H9 (cell line): ENCODE measurements at regions not wholly inside any gene's neighbourhood (a gene's known extent, or its start where the extent isn't known, plus 50 kb on each side); places are given as distances from the start of the nearest gene placed in this dataset.

ENCODE experiments used
- DNase-seq: peaks from one replicate; pipeline ENCODE4 v3.0.0-alpha.2; 2017
- H2AFZ ChIP-seq: one replicate; pipeline ENCODE4 v1.6.1; 2013; ENCODE audit warnings: mild to moderate bottlenecking, low read length, control low read depth, moderate library complexity
- H2AK5ac ChIP-seq: 2 replicates; pipeline ENCODE4 v1.6.1; 2013; ENCODE audit warnings: low read length, control low read depth, mixed read lengths; ENCODE audit not compliant: insufficient read length
- H2BK120ac ChIP-seq: one replicate; pipeline ENCODE4 v1.6.1; 2013; ENCODE audit warnings: low read depth, mild to moderate bottlenecking, low read length, control low read depth, inconsistent platforms; ENCODE audit not compliant: poor library complexity, severe bottlenecking
- H2BK12ac ChIP-seq: 2 replicates; pipeline ENCODE4 v1.6.1; 2013; ENCODE audit warnings: low read length, control low read depth, mixed read lengths, low read depth; ENCODE audit not compliant: insufficient read length
- H2BK15ac ChIP-seq: 2 replicates; pipeline ENCODE4 v1.6.1; 2013; ENCODE audit warnings: low read depth, low read length, control low read depth
- H2BK20ac ChIP-seq: one replicate; pipeline ENCODE4 v1.6.1; 2013; ENCODE audit warnings: low read depth, mild to moderate bottlenecking, low read length, control low read depth, inconsistent platforms; ENCODE audit not compliant: poor library complexity, severe bottlenecking
- H2BK5ac ChIP-seq: 2 replicates; pipeline ENCODE4 v1.6.1; 2013; ENCODE audit warnings: low read length, control low read depth, mixed read lengths; ENCODE audit not compliant: insufficient read length
- H3K14ac ChIP-seq: 2 replicates; pipeline ENCODE4 v1.6.1; 2013; ENCODE audit warnings: low read length, control low read depth; ENCODE audit not compliant: insufficient read depth
- H3K18ac ChIP-seq: 2 replicates; pipeline ENCODE4 v1.6.1; 2013; ENCODE audit warnings: low read depth, mild to moderate bottlenecking, mixed read lengths, low read length, control low read depth; ENCODE audit not compliant: insufficient read length
- H3K23ac ChIP-seq: 2 replicates; pipeline ENCODE4 v1.6.1; 2013; ENCODE audit warnings: low read length, control low read depth, mixed read lengths, low read depth; ENCODE audit not compliant: insufficient read length
- H3K23me2 ChIP-seq: 2 replicates; pipeline ENCODE4 v1.6.1; 2013; ENCODE audit warnings: low read depth, mild to moderate bottlenecking, mixed read lengths, low read length, control low read depth; ENCODE audit not compliant: insufficient read length, poor library complexity, severe bottlenecking
- H3K27ac ChIP-seq: 2 replicates; pipeline ENCODE4 v1.5.1; 2013; ENCODE audit warnings: low read length, control low read depth, mixed read lengths, low read depth; ENCODE audit not compliant: insufficient read length
- H3K27me3 ChIP-seq: 2 replicates; pipeline ENCODE4 v1.6.1; 2013; ENCODE audit warnings: low read length, control low read depth, inconsistent platforms; ENCODE audit not compliant: insufficient read depth
- H3K4ac ChIP-seq: 2 replicates; pipeline ENCODE4 v1.6.1; 2013; ENCODE audit warnings: low read depth, mild to moderate bottlenecking, control low read depth, inconsistent platforms, low read length, moderate library complexity
- H3K4me1 ChIP-seq: 2 replicates; pipeline ENCODE4 v1.6.1; 2013; ENCODE audit warnings: low read length, control low read depth, inconsistent platforms; ENCODE audit not compliant: insufficient read depth
- H3K4me2 ChIP-seq: 2 replicates; pipeline ENCODE4 v1.6.1; 2013; ENCODE audit warnings: low read length, control low read depth, mixed read lengths; ENCODE audit not compliant: insufficient read length, insufficient read depth
- H3K56ac ChIP-seq: 2 replicates; pipeline ENCODE4 v1.6.1; 2013; ENCODE audit warnings: low read depth, mild to moderate bottlenecking, mixed read lengths, low read length, control low read depth; ENCODE audit not compliant: insufficient read length
- H3K79me1 ChIP-seq: 2 replicates; pipeline ENCODE4 v1.6.1; 2013; ENCODE audit warnings: low read depth, mild to moderate bottlenecking, moderate library complexity, low read length, control low read depth, inconsistent platforms; ENCODE audit not compliant: insufficient read depth, poor library complexity, severe bottlenecking
- H3K79me2 ChIP-seq: 2 replicates; pipeline ENCODE4 v1.6.1; 2013; ENCODE audit warnings: low read length, control low read depth, inconsistent platforms; ENCODE audit not compliant: insufficient read depth
- H3K9ac ChIP-seq: 2 replicates; pipeline ENCODE4 v1.6.1; 2013; ENCODE audit warnings: low read length, control low read depth, mixed read lengths; ENCODE audit not compliant: insufficient read length; ENCODE audit errors: extremely low read depth
- H3K9me3 ChIP-seq: one replicate; pipeline ENCODE4 v1.6.1; 2013; ENCODE audit warnings: low read depth, low read length, inconsistent platforms; ENCODE audit not compliant: control insufficient read depth
- H3T11ph ChIP-seq: one replicate; pipeline ENCODE4 v1.6.1; 2013; ENCODE audit warnings: mild to moderate bottlenecking, low read length, control low read depth, inconsistent platforms
- H4K20me1 ChIP-seq: one replicate; pipeline ENCODE4 v1.6.1; 2013; ENCODE audit not compliant: control insufficient read depth, insufficient read length, insufficient read depth
- H4K5ac ChIP-seq: 2 replicates; pipeline ENCODE4 v1.6.1; 2013; ENCODE audit warnings: low read depth, mild to moderate bottlenecking, mixed read lengths, low read length, control low read depth; ENCODE audit not compliant: insufficient read length
- H4K8ac ChIP-seq: replicated peaks from 2 replicates; pipeline ENCODE4 v1.6.1; 2013; ENCODE audit warnings: low read length, control low read depth, mixed read lengths, low read depth; ENCODE audit not compliant: insufficient read length
- H4K91ac ChIP-seq: 2 replicates; pipeline ENCODE4 v1.6.1; 2013; ENCODE audit warnings: low read depth, mild to moderate bottlenecking, moderate library complexity, mixed read lengths, low read length, control low read depth; ENCODE audit not compliant: insufficient read length
- H3K27ac Mint-ChIP-seq, 3 experiments: 2 replicates in 2 of 3; 3 replicates in 1 of 3; pipeline ENCODE4 v1.8.0; 2020 to 2021; ENCODE audit warnings: mixed read lengths in 3 of 3, mild to moderate bottlenecking in 1 of 3, moderate library complexity in 1 of 3
- H3K27me3 Mint-ChIP-seq: 2 replicates; pipeline ENCODE4 v1.8.0; 2021; ENCODE audit warnings: low read depth, mild to moderate bottlenecking, moderate library complexity, mixed read lengths
- H3K36me3 Mint-ChIP-seq, 3 experiments: 2 replicates in 2 of 3; 3 replicates in 1 of 3; pipeline ENCODE4 v1.8.0; 2020 to 2021; ENCODE audit warnings: low read depth in 3 of 3, mixed read lengths in 3 of 3; ENCODE audit not compliant: insufficient read depth in 1 of 3
- H3K4me1 Mint-ChIP-seq, 2 experiments: 2 replicates each; pipeline ENCODE4 v1.8.0; 2020; ENCODE audit warnings: mixed read lengths in 2 of 2
- H3K4me3 Mint-ChIP-seq, 2 experiments: 2 replicates in 1 of 2; 3 replicates in 1 of 2; pipeline ENCODE4 v1.8.0; 2020 to 2021; ENCODE audit warnings: mild to moderate bottlenecking in 2 of 2, mixed read lengths in 2 of 2, moderate library complexity in 1 of 2
- H3K9me3 Mint-ChIP-seq, 2 experiments: 2 replicates in 1 of 2; 3 replicates in 1 of 2; pipeline ENCODE4 v1.8.0; 2020; ENCODE audit warnings: mild to moderate bottlenecking in 2 of 2, mixed read lengths in 2 of 2, moderate library complexity in 1 of 2
- WGBS: extraction: QIAGEN DNeasy Blood & Tissue Kit; methylation state at CpG from one replicate; pipeline ENCODE4 v1.1.7; 2013; ENCODE audit warnings: missing lambda C conversion rate, low lambda C conversion rate, mixed read lengths; ENCODE audit not compliant: insufficient read length; ENCODE audit errors: extremely low coverage; 5-methylcytosine and 5-hydroxymethylcytosine counted together
- TF ChIP-seq, protein P1 (sequence below): fragments of 200-600 bp; sonication (generic); conservative IDR thresholded peaks from 3 replicates; pipeline ENCODE4 v1.8.0; 2021; ENCODE audit warnings: antibody characterized with exemption, mild to moderate bottlenecking

GRCh38 chr1:4105300-4105880 lies 205.3 kb upstream of the C1orf174 start:
- H3K14ac ChIP-seq = no peak overlapping the region
- no peak overlapping the region for H2BK15ac ChIP-seq
- no peak overlapping the region for H3K27ac ChIP-seq
- H3K23ac ChIP-seq = no peak overlapping the region
- no peak overlapping the region for H2BK12ac ChIP-seq
- H3K9me3 Mint-ChIP-seq = peaks cover 0 to 4% of the 10 kb centered on the region in 2 experiments; a peak in 3 of 5 replicates
- TF ChIP-seq, protein P1, sequence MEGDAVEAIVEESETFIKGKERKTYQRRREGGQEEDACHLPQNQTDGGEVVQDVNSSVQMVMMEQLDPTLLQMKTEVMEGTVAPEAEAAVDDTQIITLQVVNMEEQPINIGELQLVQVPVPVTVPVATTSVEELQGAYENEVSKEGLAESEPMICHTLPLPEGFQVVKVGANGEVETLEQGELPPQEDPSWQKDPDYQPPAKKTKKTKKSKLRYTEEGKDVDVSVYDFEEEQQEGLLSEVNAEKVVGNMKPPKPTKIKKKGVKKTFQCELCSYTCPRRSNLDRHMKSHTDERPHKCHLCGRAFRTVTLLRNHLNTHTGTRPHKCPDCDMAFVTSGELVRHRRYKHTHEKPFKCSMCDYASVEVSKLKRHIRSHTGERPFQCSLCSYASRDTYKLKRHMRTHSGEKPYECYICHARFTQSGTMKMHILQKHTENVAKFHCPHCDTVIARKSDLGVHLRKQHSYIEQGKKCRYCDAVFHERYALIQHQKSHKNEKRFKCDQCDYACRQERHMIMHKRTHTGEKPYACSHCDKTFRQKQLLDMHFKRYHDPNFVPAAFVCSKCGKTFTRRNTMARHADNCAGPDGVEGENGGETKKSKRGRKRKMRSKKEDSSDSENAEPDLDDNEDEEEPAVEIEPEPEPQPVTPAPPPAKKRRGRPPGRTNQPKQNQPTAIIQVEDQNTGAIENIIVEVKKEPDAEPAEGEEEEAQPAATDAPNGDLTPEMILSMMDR = no peak
- H4K91ac ChIP-seq = no peak overlapping the region
- no peak overlapping the region for H3T11ph ChIP-seq
- no peaks in the 10 kb centered on the region for H3K23me2 ChIP-seq
- H3K27me3 ChIP-seq = no peaks in the 10 kb centered on the region
- H3K18ac ChIP-seq = no peak overlapping the region
- H2BK20ac ChIP-seq = no peak overlapping the region
- peaks cover 6% of the 10 kb centered on the region; the same call in 1 of the 2 replicates for H3K27me3 Mint-ChIP-seq
- H3K4me3 Mint-ChIP-seq = no peak overlapping the region
- no peak overlapping the region for H2AK5ac ChIP-seq
- H4K5ac ChIP-seq = no peak overlapping the region
- H2BK120ac ChIP-seq = no peak overlapping the region
- no peak overlapping the region for H2AFZ ChIP-seq
- H3K9me3 ChIP-seq = no peaks in the 10 kb centered on the region
- H4K20me1 ChIP-seq = no peaks in the 10 kb centered on the region
- peaks cover 0 to 2% (median 0%) of the 10 kb centered on the region in 3 experiments; a peak in 1 of 7 replicates for H3K36me3 Mint-ChIP-seq
- no peak overlapping the region for H3K4me2 ChIP-seq
- H3K4me1 ChIP-seq = no peaks in the 10 kb centered on the region
- peaks cover 18 to 23% of the 10 kb centered on the region in 2 experiments for H3K4me1 Mint-ChIP-seq
- WGBS = no CpG with 5 or more reads among the region's 14 CpGs
- H3K4ac ChIP-seq = no peak overlapping the region
- H3K27ac Mint-ChIP-seq = no peak overlapping the region
- H2BK5ac ChIP-seq = no peak overlapping the region
- no peak overlapping the region for H4K8ac ChIP-seq
- DNase-seq = no peak
- H3K79me2 ChIP-seq = no peaks in the 10 kb centered on the region
- no peak overlapping the region for H3K56ac ChIP-seq
- no peaks in the 10 kb centered on the region for H3K79me1 ChIP-seq
- no peak overlapping the region for H3K9ac ChIP-seq
